Hippocampal formation (tissue), 2 donors: ENCODE measurements at regions not wholly inside any gene's neighbourhood (a gene's known extent, or its start where the extent isn't known, plus 50 kb on each side); places are given as distances from the start of the nearest gene placed in this dataset.

ENCODE experiments used
- DNase-seq, 2 donors: peaks; one replicate each; lab custom pipeline; 2025; lab: John Stamatoyannopoulos, UW

- no peak for DNase-seq
Observed at GRCh38 chr21:23471877-23472276, 2135.4 kb downstream of the MRPL39 start.

- DNase-seq = no peak
Observed at GRCh38 chr21:23463365-23463764, 2143.9 kb downstream of the MRPL39 start.

DNA sequence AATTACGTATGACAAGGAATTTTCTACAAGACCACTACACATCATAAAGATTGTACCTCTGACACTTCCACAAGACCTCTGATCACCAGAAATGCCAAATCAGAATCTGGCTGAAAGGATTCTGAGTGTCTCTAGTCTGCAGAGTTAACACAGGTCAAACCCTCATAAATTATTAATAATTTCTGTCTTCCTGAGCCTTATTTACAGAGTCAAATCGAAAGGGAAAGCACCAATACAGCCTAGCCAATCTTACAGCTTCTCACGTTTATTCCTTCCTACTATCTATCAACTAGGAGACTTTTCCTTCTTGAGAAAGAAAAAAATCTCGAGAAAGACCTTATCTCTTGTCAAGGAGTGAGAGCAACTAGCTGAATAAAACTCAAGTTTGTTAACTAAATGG is 2151.6 kb downstream of the MRPL39 start:
- no peak for DNase-seq

DNA sequence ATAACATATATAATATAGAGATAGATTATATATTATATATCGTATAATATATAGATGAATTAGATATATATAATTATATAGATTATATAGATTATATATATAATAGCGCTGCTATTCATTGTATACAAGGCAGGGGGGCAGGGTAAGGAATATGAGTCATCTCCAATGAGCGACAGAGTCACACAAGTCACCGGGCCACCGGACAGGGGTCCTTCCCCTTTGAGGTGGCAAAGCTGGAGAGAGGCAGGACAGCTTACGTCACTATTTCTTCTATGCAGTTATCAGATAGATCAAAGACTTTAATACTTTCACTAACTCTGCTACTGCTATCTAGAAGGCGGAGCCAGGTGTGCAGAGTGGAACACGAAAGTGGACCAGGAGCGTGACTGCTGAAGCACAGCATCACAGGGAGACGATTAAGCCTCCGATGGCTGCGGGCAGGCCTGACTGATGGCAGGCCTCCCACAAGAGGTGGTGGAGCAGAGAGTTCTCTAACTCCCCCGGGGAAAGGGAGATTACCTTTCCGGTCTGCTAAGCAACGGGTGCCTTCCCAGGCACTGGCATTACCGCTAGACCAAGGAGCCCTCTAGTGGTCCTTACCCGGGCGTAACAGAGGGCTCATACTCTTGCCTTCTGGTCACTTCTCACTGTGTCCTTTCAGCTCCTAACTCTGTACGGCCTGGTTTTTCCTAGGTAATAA is 2154.7 kb downstream of the MRPL39 start:
- DNase-seq = no peak

DNA sequence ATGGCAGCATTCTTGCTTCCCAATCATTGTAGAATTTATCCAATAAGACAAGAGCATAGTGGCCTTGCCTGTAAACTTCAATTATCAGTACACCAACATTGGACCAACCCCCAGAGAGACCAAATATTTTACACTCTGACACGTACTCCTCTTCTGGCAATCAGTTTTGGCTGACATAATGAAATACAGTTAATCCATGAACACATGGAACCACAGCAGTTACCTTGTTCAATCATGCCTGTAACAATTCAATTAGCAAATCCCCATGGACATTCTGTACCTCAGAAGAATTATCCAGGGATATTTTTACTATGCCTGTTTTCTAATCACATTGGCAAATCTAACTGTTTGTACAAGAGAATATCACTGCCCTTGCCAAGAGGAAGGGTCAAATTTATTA is 2162.0 kb downstream of the MRPL39 start:
- DNase-seq = no peak

DNA sequence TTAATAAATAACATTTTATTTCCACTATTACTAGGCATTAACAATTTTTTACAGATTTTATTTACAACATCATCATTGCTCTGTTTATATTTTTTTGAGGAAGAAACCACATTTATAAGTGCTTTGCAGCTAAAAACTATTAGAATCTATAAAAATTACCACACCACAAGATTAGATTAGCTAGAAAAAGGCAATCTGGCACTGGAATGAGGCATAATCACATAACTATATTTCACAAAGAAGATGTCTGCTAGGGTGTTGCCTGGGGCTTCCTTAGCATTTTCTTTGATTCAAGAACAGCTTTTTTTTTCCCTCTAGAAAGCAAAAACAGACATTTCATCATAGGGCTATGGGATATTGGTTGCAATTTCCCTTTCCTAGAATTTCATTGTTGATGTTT is 2169.2 kb downstream of the MRPL39 start:
- no peak for DNase-seq

DNA sequence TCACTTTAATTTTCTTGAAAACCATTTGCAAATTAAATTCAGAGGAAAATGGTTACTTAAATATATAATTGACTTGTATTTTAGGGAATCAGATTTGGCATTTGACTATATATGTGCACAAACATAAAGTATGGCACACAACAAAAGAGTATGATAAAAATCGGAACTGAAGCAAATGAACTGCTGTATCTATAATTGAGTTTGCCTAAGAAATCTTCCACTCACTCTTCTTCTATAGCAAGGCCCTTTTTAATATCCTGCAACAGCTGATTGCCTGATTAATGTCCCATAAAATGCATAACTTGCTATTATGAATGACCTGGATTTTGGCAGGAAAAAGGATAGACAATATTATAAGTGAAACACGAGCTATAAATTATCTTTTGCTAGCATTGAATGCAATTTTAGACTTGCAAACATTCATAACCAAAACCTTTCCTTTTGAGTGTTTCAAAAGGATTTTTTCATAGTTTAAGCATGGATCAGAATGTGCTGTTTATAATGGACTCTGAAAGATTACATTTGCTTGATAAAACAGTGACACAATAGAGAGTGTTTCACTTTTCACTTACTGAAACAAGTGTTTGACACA is 2204.3 kb downstream of the MRPL39 start:
- DNase-seq = no peak

DNA sequence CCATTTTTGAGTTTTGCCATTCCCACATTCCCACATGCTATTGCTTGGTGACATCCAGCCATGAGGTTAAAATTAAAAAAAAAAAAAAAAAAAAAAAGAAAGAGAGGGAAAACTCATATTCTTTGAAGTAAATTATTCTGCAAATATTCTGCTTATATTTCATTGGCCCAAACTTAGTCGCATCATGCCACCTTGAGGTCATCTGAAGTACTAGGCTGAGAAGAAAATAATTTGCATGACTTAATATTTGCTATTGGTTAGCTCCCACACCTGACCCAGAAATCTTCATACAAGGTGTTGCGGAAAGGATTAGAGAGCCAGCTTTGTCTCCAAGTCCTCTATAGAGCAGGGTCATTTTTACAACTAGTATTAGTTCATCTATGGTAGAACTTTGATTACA is 2206.0 kb downstream of the MRPL39 start:
- no peak for DNase-seq

DNA sequence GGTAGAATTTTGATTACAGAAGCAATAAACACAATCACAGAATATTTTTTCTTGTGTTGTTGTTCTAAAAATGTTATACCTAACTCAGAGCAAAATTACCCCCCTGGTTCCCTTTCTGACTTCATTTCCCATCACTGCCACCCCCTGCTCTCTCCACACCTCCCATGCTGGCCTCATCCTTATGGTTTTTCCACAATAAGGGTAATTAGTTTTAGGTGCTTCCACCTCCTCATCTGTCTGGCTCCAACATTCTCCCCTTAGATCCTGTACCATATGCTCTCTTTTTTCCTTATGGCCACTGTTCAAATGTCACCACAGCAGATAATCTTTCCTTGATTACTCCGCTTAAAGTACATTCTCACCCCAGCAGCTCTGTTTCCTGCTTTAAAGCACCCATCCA is 2208.6 kb downstream of the MRPL39 start:
- DNase-seq = no peak

- no peak for DNase-seq
Observed at GRCh38 chr21:23394458-23394857, 2212.8 kb downstream of the MRPL39 start.

DNA sequence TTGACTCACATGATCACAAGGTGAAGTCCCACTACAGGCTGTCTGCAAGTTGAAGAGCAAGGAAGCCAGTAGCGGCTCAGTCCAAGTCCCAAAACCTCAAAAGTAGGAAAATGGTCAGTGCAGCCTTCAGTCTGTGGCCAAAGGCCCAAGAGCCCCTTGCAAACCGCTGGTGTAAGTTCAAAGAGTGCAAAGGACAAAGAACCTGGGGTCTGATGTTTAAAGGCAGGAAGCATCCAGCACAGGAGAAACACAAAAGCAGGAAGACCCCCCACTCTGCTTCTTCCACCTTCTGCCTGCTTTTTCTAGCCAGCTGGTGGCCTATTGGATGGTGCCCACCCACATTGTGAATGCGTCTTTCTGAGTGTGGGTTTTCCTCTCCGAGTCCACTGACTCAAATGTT is 2222.6 kb downstream of the MRPL39 start:
- no peak for DNase-seq

DNA sequence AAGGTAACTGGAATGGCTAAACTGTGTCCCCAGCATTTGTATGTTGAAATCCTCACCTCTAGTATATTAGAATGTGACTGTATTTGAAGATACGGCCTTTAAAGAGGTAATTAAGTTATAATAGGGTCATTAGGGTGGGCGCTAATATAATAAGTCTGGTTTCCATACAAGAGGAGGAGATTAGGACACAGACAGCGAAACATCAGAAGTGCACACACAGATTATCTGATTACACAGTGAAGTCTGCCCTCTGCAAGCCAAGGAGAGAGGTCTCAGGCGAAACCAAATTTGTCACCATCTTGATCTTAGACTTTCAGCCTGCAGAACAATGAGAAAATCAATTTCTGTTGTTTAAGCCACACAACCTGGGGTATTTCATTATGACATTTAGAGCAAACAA is 2233.1 kb downstream of the MRPL39 start:
- DNase-seq = no peak

- no peak for DNase-seq
Observed at GRCh38 chr21:23356905-23357304, 2250.4 kb downstream of the MRPL39 start.

GRCh38 chr21:23316190-23316589 is 2291.1 kb downstream of the MRPL39 start:
- DNase-seq = no peak

DNA sequence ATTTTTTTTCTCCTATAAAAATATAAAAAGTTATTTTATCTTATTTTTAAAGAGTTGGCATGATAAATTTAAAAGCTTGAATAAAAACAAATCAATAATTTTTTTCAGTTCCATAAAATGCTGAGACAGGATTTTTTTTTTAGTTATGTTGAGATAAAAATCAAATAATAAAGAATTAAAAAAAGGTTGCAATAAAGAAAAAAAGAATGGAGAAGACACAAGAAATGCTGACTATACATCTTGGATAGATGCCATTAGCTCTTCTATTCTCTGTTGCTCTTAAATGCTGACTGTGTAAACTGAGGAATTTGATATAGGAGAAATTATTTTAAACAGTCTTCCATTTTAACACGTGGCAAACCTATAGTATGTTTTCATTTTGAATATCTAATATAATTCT is 2298.5 kb downstream of the MRPL39 start:
- no peak for DNase-seq

DNA sequence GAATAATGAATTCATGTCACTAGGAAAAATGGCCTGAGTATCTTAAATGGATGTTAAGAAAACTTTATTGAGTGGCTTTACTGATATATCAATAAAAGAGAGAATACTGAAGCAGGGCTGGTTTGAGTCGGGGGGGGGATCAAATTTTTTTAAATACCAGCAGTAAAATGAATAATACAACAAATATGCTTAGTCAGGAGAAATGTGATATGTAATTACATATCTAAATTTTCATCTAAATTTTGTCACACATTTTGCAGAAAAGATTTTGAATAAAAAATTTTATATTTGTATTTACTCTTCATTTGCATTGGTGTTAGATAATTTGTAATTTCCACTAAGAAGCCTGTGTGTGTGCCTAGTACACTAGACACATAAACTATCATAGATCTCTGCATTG is 2300.2 kb downstream of the MRPL39 start:
- no peak for DNase-seq

- DNase-seq = no peak
Observed at GRCh38 chr21:23292292-23292691, 2294.1 kb downstream of the NCAM2 start.

GRCh38 chr21:23281917-23282316 is 2283.7 kb downstream of the NCAM2 start:
- DNase-seq = no peak

DNA sequence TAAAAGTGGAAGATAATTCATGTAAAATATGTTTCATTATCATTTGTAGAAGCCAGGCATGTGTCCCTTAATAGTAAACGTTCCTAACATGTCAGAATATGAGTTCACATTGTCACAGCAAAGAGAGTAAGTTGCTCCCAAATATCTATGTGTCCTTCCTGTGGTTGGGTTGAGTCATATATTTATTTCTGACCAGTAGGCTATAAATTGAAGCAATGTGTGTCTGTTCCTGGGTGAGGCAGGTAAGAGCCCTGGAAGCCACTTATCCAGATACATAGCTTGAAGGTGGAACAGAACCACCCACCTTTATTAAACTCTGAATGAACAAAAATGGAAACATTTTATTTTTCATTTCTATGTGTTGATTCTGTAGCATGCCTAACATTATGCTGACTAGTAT is 2251.6 kb downstream of the NCAM2 start:
- DNase-seq = no peak

GRCh38 chr21:23247334-23247733 is 2249.1 kb downstream of the NCAM2 start:
- no peak for DNase-seq

DNA sequence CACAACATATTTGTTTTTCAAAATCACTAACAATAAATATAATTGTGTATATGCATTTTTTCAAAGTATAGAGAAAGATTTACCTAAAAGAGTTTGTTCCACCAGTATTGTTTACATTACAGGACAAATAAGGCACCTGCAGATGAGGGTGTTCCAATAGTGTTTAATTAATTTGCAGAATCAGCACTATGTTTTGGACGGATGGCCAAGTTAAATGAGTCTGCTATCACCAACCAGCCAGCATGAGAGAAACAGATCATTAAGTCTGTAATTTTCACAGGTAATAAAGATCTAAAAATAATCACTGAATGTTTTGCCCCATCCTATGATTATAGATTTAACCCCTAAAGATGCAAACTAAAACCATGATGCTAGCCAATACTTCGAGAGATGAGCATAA is 2247.0 kb downstream of the NCAM2 start:
- DNase-seq = no peak

- no peak for DNase-seq
Observed at GRCh38 chr21:23223882-23224281, 2225.7 kb downstream of the NCAM2 start.

GRCh38 chr21:23218667-23219066 is 2220.5 kb downstream of the NCAM2 start:
- DNase-seq = no peak

DNA sequence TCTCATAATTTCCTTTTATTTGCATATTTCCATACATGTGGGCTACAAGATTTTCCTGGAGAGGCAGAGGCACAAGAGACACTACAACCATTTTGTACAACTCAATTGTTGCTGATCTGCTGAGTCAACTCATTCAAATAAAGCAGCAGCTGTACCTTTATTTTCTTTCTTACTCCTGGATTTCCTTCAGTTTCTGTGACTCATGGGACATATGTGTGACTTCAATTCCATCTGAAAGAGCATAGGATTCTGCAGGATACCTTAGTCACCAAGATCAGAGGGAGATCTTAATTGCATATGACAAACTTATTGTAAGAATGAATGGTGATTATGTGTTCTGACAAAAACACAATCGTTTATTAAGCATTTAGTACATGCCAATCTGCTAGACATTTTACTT is 2219.4 kb downstream of the NCAM2 start:
- DNase-seq = no peak
